ENCODE measurements at regions not wholly inside any gene's neighbourhood (a gene's known extent, or its start where the extent isn't known, plus 50 kb on each side); places are given as distances from the start of the nearest gene placed in this dataset.

DNA sequence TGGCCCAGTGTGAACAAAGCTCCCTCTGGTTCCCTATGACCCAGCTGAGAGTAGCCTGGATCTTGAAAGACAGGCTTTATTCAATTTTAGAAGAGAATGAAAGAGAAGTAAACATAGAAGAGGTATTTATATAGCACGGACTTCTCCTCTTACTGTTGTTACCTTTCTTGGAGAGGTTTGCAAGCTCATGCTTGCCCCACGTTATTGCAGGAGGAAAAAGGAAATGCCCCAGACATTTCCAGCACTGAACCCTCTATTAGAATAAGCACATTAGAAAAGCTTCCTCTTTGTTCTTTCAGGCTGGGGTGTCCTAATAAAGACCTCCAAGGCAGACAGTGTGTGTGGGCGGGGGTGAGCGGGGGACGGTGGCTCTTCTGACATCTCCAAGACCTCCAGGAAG, 98.7 kb upstream of the AGBL1 start:
- ATAC-seq: no peak
- H3K4me3 ChIP-seq (ENCODE audit: low read length): no peak overlapping the region
- no peak overlapping the region for H3K27ac ChIP-seq (ENCODE audit: low read length)
- no peak for DNase-seq
- no peaks in the 10 kb centered on the region for H3K4me1 ChIP-seq (ENCODE audit: control insufficient read depth, insufficient read depth, low read length)
- WGBS: 73% methylated on average over 5 of the region's 5 CpGs
- intact Hi-C loops (cut with DNase I): no loop called here
- no peaks in the 10 kb centered on the region for H3K9me3 ChIP-seq (ENCODE audit: control insufficient read depth, low read length)
- no peaks in the 10 kb centered on the region for H3K27me3 ChIP-seq (ENCODE audit: control insufficient read depth, insufficient read depth)

DNA sequence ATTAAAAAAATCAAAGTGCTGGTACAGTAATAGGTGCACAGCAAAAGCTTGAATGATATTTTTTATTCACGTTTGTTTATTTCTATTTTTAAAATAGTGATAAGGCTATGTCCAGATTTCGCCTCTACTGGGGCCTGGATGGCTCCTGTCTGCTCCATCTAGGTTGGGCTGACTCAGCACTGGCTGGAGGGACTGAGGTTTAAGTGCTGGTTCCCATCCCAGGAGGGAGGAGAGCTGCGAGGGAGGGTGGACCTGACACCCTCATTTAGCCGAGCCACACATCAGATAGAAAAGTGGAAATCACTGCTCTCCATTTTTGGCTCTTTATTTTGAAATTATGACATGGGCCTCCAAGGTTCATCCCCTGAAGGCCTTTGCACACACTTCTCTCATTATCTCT, 95.4 kb upstream of the AGBL1 start:
- ATAC-seq (no peak), DNase-seq (no peak)
- no peaks in the 10 kb centered on the region for H3K27me3 ChIP-seq (ENCODE audit: control insufficient read depth, insufficient read depth)
- H3K4me3 ChIP-seq (ENCODE audit: low read length): no peak overlapping the region
- WGBS: 33% methylated on average over 4 of the region's 4 CpGs
- no peaks in the 10 kb centered on the region for H3K4me1 ChIP-seq (ENCODE audit: control insufficient read depth, insufficient read depth, low read length)
- H3K27ac ChIP-seq (ENCODE audit: low read length): no peak overlapping the region
- no peaks in the 10 kb centered on the region for H3K9me3 ChIP-seq (ENCODE audit: control insufficient read depth, low read length)
- intact Hi-C loops (cut with DNase I): no loop called here

DNA sequence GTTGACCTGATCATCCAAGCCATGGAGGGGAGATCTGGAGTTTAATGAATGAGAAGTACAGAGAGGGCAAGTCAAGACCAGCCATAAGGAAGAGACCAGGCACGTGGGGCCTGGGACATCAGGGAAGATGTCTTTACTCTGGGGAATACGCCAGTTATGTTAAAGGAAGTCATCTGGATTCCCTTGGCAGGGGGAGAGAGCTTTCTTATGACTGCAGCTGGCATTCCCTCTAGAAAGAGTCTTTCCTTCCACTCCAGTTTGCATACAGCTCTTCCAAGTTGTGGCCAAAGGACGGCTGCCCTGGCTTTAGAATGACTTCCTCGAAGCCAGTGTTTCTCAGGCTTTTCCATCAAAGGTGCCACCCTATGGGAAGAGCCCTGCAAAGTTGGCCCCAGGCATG, 93.6 kb upstream of the AGBL1 start:
- WGBS: 70% methylated on average over 4 of the region's 4 CpGs
- no peak overlapping the region for H3K4me3 ChIP-seq (ENCODE audit: low read length)
- DNase-seq (no peak), ATAC-seq (no peak)
- intact Hi-C loops (cut with DNase I): no loop called here
- H3K27me3 ChIP-seq (ENCODE audit: control insufficient read depth, insufficient read depth): no peaks in the 10 kb centered on the region
- H3K4me1 ChIP-seq (ENCODE audit: control insufficient read depth, insufficient read depth, low read length): no peaks in the 10 kb centered on the region
- H3K27ac ChIP-seq (ENCODE audit: low read length): no peak overlapping the region
- H3K9me3 ChIP-seq (ENCODE audit: control insufficient read depth, low read length): no peaks in the 10 kb centered on the region

DNA sequence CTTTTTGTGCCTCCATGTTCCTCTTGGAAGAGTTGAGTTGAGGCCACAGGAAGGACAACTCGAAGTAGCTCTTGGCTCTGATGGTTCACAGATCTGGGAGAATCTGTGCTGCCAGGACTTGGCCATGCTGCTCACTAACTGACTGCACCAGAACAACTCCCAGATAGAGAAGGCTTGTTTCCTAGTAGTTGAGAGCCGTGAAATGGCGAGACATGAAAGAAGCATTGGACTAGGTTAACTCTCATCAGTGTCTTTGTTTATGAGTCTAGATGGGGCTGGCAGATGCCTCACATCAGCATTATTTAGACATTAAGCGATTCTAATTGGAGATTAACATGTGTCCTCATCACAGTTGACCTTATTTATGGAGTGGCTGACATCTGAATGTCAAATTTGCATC, 92.9 kb upstream of the AGBL1 start:
- intact Hi-C loops (cut with DNase I): no loop called here
- Histone ChIP-seq H3K27ac (ENCODE audit: low read length) (no peak overlapping the region), H3K27me3 (ENCODE audit: control insufficient read depth, insufficient read depth) (no peaks in the 10 kb centered on the region), H3K4me3 (ENCODE audit: low read length) (no peak overlapping the region), H3K4me1 (ENCODE audit: control insufficient read depth, insufficient read depth, low read length) (no peaks in the 10 kb centered on the region), H3K9me3 (ENCODE audit: control insufficient read depth, low read length) (no peaks in the 10 kb centered on the region)
- 65% methylated on average over 4 of the region's 4 CpGs for WGBS
- no peak for DNase-seq
- ATAC-seq: no peak

DNA sequence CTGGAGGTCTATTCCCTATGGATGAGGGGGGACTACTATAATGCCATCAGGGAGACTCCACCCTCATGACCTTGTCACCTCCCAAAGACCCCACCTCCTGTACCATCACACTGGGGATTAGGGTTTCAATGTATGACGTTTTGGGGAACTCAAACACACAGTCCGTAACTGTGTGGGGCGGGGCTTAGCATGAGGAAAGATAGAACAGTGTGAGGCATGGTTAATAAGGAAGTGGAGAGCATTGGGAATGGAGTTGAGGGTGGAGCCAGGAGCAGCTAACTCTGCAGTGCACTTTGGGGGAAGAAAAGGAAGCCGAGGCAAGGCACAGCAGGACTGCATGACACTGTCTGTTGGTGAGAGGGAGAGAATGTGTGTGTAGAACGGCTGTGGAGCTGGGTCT, 90.9 kb upstream of the AGBL1 start:
- intact Hi-C loops (cut with DNase I): no loop called here
- DNase-seq: no peak
- H3K4me1 ChIP-seq (ENCODE audit: control insufficient read depth, insufficient read depth, low read length): no peaks in the 10 kb centered on the region
- H3K4me3 ChIP-seq (ENCODE audit: low read length): no peak overlapping the region
- no peaks in the 10 kb centered on the region for H3K9me3 ChIP-seq (ENCODE audit: control insufficient read depth, low read length)
- ATAC-seq: no peak
- WGBS: 60% methylated on average over 5 of the region's 5 CpGs
- H3K27ac ChIP-seq (ENCODE audit: low read length): no peak overlapping the region
- H3K27me3 ChIP-seq (ENCODE audit: control insufficient read depth, insufficient read depth): no peaks in the 10 kb centered on the region

DNA sequence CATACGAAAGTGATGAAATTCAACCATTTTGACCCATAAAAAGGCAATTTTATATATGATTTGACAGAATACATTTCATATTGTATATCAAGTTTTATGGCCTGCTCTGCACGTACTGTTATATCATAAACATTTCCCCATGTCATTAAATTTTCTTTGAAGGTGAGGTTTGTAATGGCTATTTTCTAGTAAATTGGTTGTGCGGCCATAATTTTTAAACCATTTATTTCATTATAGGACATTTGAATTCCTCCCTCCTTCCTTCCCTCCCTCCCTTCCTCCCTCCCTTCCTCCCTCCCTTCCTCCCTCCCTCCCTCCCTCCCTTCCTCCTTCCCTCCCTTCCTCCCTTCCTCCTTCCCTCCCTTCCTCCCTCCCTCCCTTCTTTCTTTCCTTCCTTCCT, 87.4 kb upstream of the AGBL1 start:
- H3K9me3 ChIP-seq (ENCODE audit: control insufficient read depth, low read length): no peaks in the 10 kb centered on the region
- 88% methylated on average over 3 of the region's 3 CpGs for WGBS
- ATAC-seq: no peak
- DNase-seq: no peak
- no peak overlapping the region for H3K4me3 ChIP-seq (ENCODE audit: low read length)
- H3K4me1 ChIP-seq (ENCODE audit: control insufficient read depth, insufficient read depth, low read length): no peaks in the 10 kb centered on the region
- no peak overlapping the region for H3K27ac ChIP-seq (ENCODE audit: low read length)
- intact Hi-C loops (cut with DNase I): no loop called here
- no peaks in the 10 kb centered on the region for H3K27me3 ChIP-seq (ENCODE audit: control insufficient read depth, insufficient read depth)

DNA sequence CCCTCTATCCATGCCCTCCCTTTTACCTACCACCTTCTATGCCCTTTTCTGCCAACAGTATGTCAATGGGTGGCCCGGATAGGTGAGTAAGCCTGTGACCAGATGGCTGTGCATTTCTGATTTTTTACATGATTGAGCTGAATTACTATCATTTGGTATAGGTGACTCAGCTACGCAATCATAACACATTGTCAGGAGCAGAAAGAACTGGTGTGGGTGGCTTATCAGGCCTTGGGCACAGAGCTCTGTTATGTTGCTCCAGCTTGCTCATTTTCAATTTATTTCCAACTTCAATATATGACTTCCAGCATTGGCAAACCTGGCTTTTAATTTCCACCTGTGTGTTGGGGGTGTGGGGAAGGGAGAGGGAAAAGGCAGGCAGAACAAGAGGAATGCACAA, 86.6 kb upstream of the AGBL1 start:
- WGBS: 89% methylated on average over 2 of the region's 2 CpGs
- no peak overlapping the region for H3K27ac ChIP-seq (ENCODE audit: low read length)
- intact Hi-C loops (cut with DNase I): no loop called here
- H3K9me3 ChIP-seq (ENCODE audit: control insufficient read depth, low read length): no peaks in the 10 kb centered on the region
- no peaks in the 10 kb centered on the region for H3K4me1 ChIP-seq (ENCODE audit: control insufficient read depth, insufficient read depth, low read length)
- no peaks in the 10 kb centered on the region for H3K27me3 ChIP-seq (ENCODE audit: control insufficient read depth, insufficient read depth)
- no peak overlapping the region for H3K4me3 ChIP-seq (ENCODE audit: low read length)
- no peak for ATAC-seq
- DNase-seq: no peak

DNA sequence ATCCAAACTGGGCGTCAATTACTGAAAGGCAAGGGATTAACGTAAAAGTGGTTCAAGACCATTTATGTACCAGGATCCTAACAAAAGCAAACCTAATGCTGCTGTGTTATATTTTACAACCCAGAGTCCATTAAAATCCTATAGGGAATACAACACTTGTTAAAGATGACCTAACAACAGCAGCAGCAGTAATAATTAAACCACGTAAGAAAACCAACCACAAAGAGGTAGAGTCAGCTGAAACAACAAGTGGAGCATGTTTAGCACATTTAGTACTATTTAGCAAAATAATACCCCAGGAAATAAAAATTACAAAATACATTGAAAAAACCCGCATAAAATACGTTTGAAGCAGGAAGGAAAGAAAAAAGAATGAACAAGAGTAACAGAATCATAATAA, 82.1 kb upstream of the AGBL1 start:
- ATAC-seq (no peak), DNase-seq (no peak)
- H3K4me1 ChIP-seq (ENCODE audit: control insufficient read depth, insufficient read depth, low read length): peaks cover 2% of the 10 kb centered on the region
- intact Hi-C loops (cut with DNase I): no loop called here
- WGBS: 80% methylated on average over 5 of the region's 5 CpGs
- H3K27ac ChIP-seq (ENCODE audit: low read length): no peak overlapping the region
- H3K9me3 ChIP-seq (ENCODE audit: control insufficient read depth, low read length): no peaks in the 10 kb centered on the region
- H3K4me3 ChIP-seq (ENCODE audit: low read length): no peak overlapping the region
- no peaks in the 10 kb centered on the region for H3K27me3 ChIP-seq (ENCODE audit: control insufficient read depth, insufficient read depth)

DNA sequence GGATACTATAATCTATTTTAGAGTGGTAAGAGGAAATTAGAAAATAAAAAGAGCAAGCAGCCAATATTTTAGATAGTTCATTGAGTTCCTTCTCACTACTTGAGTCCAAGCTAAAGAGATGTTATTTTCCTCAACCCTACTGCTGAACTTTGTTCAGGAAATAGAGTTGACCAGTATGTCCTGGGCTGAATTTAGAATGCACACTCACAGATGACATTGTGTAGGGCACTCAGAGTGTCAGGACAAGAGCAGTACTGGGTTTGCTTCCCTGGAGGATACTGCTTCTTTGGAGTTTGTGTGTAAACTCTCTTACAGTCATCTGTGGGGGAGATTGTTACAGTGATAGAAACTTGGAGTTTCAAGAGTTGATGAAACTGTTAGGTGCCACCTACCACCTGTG, 80.0 kb upstream of the AGBL1 start:
- no peak overlapping the region for H3K27ac ChIP-seq (ENCODE audit: low read length)
- no peaks in the 10 kb centered on the region for H3K9me3 ChIP-seq (ENCODE audit: control insufficient read depth, low read length)
- DNase-seq (no peak), ATAC-seq (no peak)
- H3K27me3 ChIP-seq (ENCODE audit: control insufficient read depth, insufficient read depth): no peaks in the 10 kb centered on the region
- intact Hi-C loops (cut with DNase I): no loop called here
- no peak overlapping the region for H3K4me3 ChIP-seq (ENCODE audit: low read length)
- H3K4me1 ChIP-seq (ENCODE audit: control insufficient read depth, insufficient read depth, low read length): peaks cover 2% of the 10 kb centered on the region

DNA sequence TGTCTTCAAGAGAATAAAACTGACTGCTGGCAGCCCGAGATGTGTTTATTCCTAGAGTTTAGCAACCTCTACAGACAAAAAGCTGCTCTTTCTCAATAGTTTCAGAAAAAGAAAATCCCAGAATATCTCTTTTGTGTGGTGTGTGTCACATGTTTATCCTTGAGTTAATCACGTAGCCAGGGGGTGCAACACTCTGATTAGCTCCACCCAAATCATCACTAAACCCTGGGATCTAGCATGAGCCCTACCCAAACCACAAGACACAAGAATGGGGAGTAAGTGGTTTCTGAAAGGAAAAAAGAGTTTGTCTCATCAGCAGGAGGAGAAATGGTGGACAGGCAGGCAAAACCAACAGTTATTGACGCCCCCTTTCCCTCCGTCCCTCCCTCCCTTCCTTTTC, 78.5 kb upstream of the AGBL1 start:
- Histone ChIP-seq H3K9me3 (ENCODE audit: control insufficient read depth, low read length) (no peaks in the 10 kb centered on the region), H3K27ac (ENCODE audit: low read length) (no peak overlapping the region), H3K4me1 (ENCODE audit: control insufficient read depth, insufficient read depth, low read length) (peaks cover 2% of the 10 kb centered on the region), H3K27me3 (ENCODE audit: control insufficient read depth, insufficient read depth) (no peaks in the 10 kb centered on the region), H3K4me3 (ENCODE audit: low read length) (no peak overlapping the region)
- no peak for DNase-seq
- intact Hi-C loops (cut with DNase I): no loop called here
- 40% methylated on average over 4 of the region's 4 CpGs for WGBS
- no peak for ATAC-seq

DNA sequence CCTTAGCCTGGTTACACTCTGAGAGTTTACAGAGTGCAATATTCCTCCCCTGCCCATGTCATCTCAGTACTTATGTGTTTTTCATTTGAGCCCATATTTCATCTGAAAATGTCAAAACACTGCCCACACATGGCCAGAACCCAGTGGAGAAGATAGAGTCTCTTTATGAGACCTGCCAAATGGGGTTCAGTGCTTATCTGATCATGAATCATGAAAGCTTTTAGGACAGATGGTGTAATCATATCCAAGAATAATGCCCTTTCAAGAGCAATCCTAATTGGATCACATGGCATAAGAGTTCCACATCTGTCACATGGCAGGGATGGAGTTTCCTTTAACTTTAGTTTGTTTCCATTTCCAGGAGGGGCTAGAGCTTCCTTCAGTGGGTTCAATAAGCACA, 77.2 kb upstream of the AGBL1 start:
- Histone ChIP-seq H3K9me3 (ENCODE audit: control insufficient read depth, low read length) (no peaks in the 10 kb centered on the region), H3K4me3 (ENCODE audit: low read length) (no peak overlapping the region), H3K4me1 (ENCODE audit: control insufficient read depth, insufficient read depth, low read length) (peaks cover 2% of the 10 kb centered on the region), H3K27ac (ENCODE audit: low read length) (no peak overlapping the region), H3K27me3 (ENCODE audit: control insufficient read depth, insufficient read depth) (no peaks in the 10 kb centered on the region)
- intact Hi-C loops (cut with DNase I): no loop called here
- ATAC-seq (no peak), DNase-seq (no peak)

DNA sequence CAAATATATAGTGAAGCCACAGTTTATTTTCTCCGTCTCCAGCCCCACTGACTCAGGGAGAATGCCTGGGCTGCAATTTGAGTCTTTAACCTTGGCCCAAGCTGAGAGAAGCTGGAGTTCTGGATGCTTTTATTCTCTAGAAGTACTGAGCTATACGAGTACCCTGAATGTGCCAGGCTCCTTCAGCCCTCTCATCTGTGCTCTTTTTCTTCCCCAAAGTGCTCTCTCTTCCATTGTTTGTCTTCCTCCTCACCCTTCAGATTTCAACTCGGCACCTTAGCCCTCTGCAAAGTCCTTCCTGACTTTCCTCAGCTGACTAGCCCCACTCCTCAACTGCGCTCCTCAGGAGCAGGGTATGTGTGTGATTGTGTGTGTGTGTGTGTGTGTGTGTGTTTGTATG, 75.6 kb upstream of the AGBL1 start:
- Histone ChIP-seq H3K4me3 (ENCODE audit: low read length) (no peak overlapping the region), H3K9me3 (ENCODE audit: control insufficient read depth, low read length) (no peaks in the 10 kb centered on the region), H3K4me1 (ENCODE audit: control insufficient read depth, insufficient read depth, low read length) (peaks cover 2% of the 10 kb centered on the region), H3K27me3 (ENCODE audit: control insufficient read depth, insufficient read depth) (no peaks in the 10 kb centered on the region), H3K27ac (ENCODE audit: low read length) (no peak overlapping the region)
- ATAC-seq (no peak), DNase-seq (no peak)
- intact Hi-C loops (cut with DNase I): no loop called here
- WGBS: 77% methylated on average over 4 of the region's 4 CpGs

All from right cardiac atrium (tissue), 5 donors.